Effector CD4-positive, alpha-beta T cell (primary cell): ENCODE measurements at regions not wholly inside any gene's neighbourhood (a gene's known extent, or its start where the extent isn't known, plus 50 kb on each side); places are given as distances from the start of the nearest gene placed in this dataset.

Source experiments
- DNase-seq: peaks from one replicate; pipeline ENCODE4 v3.0.0-alpha.2; 2020

DNA sequence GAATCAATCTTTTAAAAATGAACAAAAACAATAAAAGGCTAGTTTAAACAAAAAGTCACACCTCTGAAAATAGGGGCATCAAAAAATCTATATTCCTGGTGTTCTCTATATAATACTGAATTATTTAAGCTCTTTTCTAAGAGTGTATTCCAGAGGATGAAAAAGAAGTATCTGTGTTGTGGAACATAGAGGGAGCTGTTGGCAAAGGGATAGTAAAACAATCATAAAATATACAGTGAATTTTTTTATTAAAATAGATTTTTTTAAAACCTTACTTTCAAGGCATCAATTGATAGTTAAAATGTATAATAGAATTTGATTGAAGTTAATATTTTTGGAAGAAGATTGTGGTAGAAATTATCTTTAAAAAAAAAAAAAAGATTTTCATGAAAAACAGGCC, 1409.1 kb upstream of the CELF2 start:
- DNase-seq, result no peak

DNA sequence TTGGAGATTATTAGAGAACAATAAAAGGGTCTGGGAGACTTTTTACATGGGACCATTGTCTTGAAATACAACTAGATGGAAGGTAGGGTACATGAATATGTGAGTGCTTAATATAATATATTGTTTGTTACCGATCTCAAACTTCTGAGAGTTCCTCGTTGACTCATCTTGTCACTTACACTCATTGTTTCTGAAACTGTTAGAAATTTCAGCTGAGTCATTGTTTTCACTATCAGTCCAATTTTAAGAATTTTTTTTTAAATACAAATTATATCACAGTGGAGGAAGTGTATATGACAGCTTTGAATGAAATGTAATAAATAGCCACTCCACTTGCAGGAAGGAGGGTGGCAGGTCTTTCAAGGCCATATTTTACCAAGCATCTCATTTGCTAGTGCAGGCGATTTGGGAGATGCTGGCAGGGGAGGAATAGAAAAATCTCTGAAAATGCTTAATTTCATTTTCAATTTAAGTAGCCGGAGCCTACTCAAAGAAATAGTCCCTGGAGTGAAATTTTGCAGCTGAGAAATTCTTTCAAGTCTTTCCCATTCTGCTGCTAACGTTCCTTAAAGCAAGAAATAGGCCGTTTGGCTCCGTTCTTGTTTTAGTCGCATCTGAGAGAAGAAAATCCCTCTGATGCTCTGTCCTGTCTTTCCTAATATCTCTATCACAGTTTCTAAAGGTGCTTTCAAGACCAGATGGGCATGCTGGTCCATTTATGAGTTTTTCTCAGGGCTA, 1404.2 kb upstream of the CELF2 start:
- DNase-seq, result no peak

DNA sequence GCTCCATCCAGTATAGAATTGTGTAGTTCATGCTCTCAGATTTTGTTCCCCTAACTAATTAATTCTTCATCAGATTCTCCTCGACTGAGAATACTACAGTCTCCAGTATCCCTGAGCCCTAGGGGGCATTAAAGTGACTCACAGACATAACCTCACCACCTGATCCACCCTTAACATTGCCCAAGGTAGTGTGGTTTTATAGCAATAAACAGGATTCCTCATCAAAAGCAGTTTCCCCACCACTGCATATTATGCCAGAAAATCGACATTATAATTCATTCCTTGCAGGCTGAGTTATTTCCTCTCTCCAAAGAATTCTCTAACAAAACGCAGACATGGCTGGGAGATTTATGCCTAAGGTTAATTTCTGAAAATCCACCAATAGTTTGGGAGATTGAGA, 1402.5 kb upstream of the CELF2 start:
- DNase-seq, result no peak

DNA sequence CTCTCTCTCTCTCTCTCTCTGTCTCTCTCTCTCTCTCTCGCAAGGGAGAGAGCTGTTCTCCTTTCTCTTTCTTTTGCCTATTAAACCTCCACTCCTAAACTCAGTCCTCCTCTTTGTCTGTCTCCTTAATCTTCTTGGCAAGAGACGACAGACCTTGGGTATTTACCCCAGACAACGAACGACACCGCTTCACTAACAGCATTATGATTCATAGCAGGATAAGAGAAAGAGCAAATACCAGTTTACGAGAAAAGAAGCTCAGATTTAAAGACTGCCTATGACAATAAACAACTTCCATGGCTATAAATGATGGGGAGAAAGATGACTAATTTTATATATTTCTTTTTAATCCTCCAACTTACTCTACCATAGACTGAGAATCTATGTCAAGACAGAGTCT, 1396.5 kb upstream of the CELF2 start:
- no peak for DNase-seq

DNA sequence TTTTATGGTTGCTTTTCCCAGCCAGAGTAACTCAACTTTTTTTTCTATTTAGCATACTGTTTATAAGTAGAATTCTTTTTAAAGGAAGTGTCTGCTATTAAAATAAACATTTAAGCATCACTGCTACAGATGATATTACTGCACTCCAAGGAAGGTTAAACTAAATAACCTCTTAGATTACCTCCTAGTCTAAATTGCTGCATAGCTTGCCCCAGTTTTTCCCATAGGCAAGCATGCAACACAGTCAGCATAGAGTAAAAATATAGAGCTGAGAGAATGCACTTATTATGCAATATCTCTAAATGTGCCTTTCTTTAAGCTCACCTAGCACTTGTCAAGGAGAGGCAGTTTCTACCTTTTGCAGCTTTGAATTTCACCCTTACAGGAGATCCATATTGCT, 1392.4 kb upstream of the CELF2 start:
- DNase-seq, result no peak

DNA sequence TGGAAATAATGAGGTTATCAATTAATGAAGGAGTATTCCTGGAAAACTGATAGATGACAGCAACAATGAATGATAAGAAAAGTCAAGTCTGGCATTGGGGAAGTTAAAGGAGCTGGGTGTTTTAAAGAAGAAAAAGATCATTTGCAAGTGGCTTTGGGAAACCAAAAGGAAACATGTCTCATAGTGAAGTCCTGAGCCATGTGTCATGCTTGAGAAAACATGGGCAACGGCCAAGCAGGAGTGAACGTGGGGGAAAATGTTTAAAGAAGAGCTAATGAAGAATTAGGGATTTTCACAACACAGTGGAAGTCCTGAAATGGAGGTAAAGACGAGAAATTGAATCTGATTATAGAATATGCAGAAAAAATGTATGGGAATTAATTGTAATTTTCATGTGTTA, 1383.2 kb upstream of the CELF2 start:
- DNase-seq, result no peak

DNA sequence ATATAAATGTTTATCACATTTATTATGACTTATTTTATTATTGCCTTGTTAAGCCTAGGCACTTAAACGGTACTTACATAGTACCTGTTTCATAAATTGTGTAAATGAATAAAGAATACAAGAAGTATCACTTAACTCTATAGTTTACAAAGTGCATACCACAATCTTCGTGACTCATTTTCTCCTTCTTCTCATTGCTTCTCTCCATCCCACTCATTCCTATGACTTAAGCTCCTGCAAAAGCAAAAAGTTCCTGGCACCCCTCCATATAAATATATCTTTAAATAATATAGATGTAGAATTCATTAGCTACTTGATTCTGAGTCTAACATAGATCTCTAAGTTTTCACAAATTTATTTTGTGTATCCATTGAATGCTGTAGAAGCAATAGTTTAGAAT, 1382.0 kb upstream of the CELF2 start:
- no peak for DNase-seq

DNA sequence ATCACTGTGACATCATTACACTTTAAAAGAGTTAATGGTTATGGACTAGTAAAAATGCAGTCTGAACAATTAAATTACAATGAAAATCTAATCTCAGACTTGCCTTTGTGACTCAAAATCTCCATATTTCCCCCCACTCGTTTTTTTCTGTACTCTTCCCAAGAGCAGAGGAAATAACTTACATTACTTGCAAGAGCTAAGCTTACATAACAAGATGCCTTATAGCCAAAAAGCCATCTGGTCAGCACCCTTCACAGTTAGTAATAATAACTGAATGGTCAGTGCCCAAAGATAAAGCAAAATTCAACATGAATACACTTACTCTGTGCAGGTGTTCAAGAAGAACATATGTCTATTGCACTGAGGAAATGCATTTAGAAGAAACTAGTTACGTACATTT, 1381.5 kb upstream of the CELF2 start:
- no peak for DNase-seq

DNA sequence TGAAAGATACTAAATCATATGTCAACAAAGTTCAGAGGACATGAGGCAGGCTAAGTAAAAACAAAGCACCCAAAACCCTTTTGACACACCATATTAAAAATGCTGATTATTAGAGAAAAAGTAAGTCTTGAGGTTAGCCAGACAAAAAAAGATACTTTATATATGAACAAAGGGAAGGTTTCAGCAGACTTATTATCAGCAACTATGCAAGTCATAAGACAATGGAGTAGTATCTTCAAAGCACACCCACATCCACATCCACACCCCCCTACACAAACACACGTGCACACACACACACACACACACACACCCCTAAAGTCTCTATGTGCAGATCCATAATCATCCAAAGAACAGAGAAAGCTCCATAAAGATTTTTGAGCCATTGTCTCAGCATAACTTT, 1373.9 kb upstream of the CELF2 start:
- no peak for DNase-seq

DNA sequence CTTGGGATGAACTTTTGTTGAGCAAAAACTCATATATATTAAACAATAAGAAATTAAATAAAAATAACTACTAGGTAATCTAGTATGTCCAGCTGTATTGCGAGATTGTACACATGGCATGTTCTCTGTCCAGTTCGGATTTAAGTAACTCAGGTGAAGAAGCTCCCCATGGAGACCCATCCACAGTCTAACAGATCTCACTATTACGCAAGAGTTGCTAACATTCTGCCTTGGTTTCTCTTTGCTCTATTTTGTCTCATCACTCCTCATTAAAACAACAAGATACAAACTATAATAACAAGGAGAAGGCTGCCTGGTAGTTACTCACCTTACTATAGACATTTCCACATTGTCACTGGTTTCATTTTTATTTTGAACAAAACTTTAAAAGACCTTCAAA, 1372.3 kb upstream of the CELF2 start:
- no peak for DNase-seq

DNA sequence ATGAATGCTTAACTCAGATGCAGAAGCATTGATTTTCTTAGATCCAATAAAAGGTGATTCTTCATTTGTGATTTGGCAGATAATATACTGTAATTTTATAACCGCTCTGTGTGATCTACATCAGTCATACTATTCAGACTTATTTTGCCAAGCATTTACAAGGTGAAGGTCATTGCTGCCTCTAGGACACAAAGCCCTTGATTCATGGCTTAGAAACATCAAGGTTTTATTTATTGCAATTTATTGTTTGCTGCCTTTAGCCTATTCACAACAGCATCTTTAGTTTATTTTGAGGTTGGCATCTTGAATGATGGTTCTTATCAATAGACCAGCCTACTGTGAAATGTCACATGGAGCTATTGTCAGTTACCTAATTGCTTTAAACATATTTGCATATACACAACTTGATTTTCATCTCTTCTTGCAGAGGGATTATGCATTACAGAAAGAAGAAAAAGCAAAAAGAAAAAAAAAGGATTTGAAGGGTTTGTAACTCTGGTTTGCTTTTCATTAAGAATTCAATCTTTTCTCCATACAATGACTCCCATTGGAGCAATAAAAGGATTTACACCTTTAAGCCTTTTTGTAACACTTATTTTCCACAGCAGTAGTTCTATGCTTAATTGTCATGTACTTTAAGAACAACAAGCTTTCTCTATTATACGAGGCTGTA, 1371.6 kb upstream of the CELF2 start:
- no peak for DNase-seq

DNA sequence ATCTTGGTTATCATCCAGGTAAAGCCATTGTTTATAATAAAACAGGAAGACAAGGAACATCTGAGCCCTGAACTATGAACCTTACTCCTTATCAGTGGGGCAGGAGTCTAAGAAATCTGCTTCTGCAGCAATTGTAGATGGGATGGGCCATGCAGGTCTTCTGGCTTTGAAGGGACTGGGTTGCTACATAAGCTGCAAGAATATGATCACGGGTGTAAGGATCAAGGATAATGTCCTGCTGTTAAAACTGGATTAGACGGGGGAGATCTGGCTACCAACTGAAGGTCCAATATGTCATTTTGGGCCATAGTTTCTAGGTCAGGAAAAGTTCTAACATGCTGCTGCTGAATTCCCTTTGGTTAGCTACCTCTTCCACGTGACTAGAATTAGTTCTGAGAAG, 1363.4 kb upstream of the CELF2 start:
- DNase-seq, result no peak

DNA sequence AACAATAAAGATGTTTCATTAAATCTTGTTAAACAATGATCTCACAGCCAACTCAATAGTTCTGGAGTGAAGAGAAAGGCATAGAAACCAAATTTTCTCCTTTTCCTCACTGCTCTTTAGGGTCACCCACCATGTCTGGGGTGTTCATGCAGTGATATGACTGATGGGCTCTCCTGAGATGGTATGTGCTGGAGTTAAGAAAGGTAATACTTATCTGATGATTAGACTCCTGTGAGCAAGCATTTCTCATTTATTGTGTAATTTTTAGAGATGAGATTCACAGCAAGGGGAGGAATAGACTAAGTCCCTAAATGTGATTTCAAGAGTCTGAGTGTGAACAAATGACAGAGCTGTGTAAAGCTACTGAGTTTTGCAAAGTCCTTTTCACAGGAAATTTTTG, 1361.3 kb upstream of the CELF2 start:
- DNase-seq, result no peak

DNA sequence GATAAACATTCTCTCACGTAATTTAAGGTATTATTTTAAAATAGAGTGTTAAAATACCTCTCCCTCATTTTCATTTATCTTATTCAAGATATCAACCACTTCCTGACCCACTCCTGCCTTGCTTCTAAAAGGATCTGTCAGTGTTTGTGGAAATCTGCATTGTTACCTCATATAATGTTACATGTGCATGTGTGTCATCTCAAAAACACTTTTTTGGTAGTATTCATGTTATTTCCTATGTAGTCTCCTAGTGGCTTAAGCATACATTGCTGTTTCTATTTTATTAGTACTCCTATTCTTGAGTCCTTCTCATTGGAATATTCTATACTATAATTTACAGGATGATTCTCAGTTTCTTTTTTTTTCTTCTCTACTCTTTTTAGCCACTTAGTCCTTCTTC, 1360.7 kb upstream of the CELF2 start:
- no peak for DNase-seq

DNA sequence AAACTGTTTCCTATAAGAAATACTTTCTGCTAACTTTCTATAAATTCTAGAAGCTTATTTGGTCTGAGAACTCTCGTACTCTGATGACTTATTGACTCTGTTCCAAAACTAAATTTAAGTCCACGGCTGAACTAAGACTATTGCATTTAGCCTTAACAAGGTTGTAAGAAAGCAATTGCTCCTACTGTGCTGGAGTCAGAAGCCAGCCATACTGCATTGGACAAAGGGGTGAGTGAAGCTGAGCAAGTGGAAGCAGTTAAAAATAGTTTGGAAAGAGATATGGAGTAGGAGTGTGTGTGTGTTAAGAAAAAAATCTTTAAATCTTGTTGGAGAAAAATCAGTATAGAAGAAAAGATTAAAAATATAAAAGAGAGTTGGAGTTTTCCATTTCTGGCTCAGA, 1360.1 kb upstream of the CELF2 start:
- DNase-seq, result no peak

DNA sequence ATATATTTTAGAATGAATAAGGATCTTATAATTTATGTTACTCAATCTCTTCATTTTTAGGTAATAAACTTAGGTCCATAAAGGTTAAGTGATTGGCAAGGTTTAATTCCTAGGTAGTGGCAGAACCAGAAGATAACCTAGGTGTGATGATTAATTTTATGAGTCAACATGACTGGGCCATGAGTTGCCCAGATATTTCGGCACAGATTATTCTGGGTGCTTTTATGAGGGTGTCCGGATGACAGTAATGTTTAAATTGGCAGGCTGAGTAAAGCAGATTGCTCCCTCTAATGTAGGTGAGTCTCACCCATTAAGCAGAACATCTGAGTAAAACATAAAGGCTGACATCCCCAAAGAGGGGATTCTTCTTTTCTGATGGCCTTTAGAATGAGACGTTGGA, 1349.3 kb upstream of the CELF2 start:
- DNase-seq, result no peak

DNA sequence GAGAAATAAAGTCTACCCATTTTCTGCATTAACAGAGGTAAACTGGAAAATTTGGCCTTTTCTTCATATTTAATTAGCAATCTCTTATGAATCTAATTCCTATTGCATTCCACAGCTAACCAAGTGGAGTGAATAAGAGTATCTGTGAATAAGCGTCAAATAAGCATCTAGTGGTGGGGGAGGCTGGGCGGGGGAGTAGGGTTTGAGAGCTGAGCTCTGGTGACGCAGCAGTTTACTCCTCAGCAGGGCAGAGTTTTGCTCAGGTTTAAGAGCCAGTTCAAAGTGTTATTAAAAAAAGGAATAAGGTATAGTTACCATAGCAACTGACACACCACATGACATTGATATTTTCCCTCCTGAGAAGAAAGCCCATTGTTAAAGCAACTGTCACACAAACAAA, 1346.8 kb upstream of the CELF2 start:
- no peak for DNase-seq

DNA sequence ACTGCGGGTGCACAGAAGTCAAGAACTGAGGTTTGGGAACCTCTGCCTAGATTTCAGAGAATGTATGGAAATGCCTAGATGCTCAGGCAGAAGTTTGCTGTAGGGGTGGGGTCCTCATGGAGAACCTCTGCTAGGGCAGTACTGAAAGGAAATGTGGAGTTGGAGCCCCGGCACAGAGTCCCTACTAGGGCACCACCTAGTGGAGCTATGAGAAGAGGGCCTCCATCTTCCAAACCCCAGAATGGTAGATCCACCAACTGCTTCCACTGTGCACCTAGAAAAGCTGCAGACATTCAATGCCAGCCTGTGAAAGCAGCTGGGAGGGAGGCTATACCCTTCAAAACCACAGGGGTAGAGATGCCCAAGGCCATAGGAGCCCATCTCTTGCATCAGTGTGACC, 1336.0 kb upstream of the CELF2 start:
- DNase-seq, result no peak

DNA sequence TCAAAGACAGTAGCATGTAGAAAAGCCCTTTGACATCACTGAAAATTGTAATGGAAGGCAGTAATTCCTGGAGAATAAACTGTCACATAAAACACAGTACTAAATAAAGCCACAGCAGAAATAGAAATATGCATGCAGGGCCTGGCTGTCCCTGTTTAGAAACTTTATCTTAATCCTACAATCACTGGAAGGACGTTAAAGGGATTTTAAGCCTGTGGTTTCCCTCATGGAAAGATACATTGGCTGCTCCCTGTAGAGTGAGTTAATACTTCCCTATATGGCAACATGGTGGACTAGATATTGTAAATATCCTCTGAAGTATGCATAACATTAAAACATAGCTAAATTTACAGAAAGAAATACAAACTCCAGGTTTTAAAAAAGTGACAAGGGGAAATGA, 1334.9 kb upstream of the CELF2 start:
- no peak for DNase-seq

DNA sequence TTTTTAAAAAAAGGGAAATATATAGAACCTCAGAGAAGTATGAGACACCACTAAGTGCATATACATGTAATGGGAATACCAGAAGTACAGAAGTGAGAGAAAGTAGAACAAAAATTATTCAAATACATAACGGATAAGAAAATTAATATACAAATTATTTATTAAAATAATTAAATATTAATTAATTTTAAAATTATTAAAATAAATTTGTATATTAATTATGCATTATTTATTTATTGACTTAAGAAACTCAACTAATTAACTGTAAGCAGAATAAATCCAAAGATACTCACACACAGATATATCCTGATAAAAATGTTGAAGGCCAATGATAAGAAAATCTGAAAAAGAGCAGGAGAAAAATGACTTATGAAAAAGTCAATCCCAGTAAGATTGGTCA, 1333.5 kb upstream of the CELF2 start:
- DNase-seq, result no peak

DNA sequence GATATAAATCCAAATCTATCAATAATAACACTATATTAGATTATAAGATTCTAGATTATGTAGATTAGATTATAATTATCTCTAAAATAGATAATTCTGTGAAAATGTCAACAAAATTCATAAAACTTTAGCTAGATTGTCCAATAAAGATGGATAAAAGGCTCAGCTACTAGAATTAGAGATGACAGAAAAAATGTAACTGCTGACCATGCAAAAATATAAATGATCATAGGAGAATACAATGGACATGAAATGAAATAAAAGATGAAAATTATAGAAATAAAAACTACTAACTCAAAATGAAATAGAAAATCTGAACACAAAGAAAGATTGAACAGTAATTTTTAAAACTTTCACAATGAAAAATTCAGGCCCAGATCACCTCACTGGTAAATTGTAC, 1332.1 kb upstream of the CELF2 start:
- no peak for DNase-seq

DNA sequence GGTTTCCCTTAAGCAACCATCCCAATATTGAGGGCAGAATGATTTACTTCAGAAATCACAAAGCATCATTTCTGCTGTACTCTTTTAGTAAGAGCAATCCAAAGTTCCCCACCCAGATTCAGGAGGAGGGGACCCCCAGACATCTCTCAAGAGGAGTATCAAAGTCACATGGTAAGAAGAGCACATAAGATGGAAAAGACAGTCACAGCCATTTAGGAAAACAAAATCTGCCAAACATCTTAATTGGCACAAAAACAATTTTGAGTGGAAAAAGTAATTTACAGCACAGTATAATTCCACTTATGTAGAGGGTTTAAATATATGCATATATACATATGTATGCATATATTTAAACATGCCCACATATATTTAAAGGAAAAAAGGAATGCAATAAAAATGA, 1329.0 kb upstream of the CELF2 start:
- DNase-seq, result no peak

DNA sequence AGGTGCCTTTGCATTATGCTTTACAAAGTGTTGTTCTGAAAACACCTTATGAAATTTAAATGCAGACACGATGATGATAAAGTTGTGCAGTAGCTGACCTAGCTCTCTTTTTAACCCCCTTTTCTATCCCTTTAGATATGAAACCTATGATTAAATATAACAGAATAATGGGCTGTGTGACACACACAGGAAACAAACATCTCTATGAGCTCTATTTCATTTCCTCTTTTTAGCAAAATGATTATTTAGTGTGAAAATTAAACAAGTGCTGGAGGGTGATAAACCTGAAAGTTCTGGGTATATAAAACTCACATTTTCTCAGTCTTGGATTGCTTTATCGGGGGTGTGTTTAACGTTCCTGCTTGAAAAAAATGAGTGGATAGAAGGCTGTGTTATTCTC, 1310.5 kb upstream of the CELF2 start:
- no peak for DNase-seq

DNA sequence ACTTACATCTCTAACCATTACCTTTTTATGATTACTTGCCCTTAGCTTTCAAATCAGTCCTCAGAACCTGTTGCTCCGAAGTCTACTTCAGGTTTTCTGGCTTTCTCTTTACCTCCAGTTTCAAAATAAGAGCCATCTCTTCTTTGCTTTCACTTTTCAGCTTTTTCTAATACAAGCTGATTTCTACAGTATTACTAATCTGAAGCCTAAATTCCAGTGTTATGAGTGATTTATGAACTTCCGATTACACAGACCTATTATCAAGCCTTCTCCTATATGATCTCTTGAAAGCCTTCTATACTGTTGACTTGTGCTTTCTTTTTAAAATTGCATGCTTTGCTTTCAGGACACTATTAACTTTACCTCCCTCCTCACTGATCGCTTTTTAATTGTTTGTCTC, 1307.8 kb upstream of the CELF2 start:
- no peak for DNase-seq

DNA sequence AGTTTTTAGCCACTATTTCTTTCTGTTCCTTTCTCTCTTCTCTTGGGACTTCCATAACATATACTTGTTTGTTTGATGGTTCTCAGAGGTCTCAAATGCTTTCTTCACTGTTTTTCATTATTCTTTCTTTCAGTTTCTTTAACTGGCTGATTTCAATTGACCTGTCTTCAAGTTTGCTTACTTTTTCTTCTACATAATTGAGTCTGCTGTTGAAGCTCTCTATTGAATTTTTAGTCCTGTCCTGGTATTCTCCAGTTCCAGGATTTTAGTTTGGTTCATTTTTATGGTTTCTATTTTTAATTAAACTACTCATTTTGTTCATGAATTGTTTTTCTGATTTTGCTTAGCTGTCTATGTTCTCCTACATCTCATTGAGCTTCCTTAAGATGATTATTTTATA, 1305.3 kb upstream of the CELF2 start:
- no peak for DNase-seq
